HG03095 (cell line): ENCODE measurements at regions not wholly inside any gene's neighbourhood (a gene's known extent, or its start where the extent isn't known, plus 50 kb on each side); places are given as distances from the start of the nearest gene placed in this dataset.
"Not testable (repeated sequence)": the region's sequence is repeated elsewhere in the genome, so short reads cannot be mapped to it uniquely, and the experiment has no call there.

Experiments
- ATAC-seq: cut with Tn5 transposase; IDR thresholded peaks from one replicate; pipeline ENCODE4 v1.9.1; 2021; ENCODE audit warnings: moderate library complexity; ENCODE audit not compliant: unreplicated experiment

- no peak for ATAC-seq
Observed at GRCh38 chr13:59269476-59269875, 894.3 kb downstream of the DIAPH3 start.

GRCh38 chr13:59270327-59270726 is 893.4 kb downstream of the DIAPH3 start:
- ATAC-seq = no peak

- peak; percentile 59 for ATAC-seq
Observed at GRCh38 chr13:59274958-59275727, 888.6 kb downstream of the DIAPH3 start.

- ATAC-seq = no peak
Observed at GRCh38 chr13:59276436-59276835, 887.3 kb downstream of the DIAPH3 start.

- ATAC-seq = no peak
Observed at GRCh38 chr13:59277106-59277505, 886.6 kb downstream of the DIAPH3 start.

- ATAC-seq = no peak
Observed at GRCh38 chr13:59279028-59279427, 884.7 kb downstream of the DIAPH3 start.

GRCh38 chr13:59279576-59279975 is 884.2 kb downstream of the DIAPH3 start:
- no peak for ATAC-seq

- ATAC-seq = no peak
Observed at GRCh38 chr13:59280297-59280696, 883.4 kb downstream of the DIAPH3 start.

GRCh38 chr13:59281453-59281852 is 882.3 kb downstream of the DIAPH3 start:
- ATAC-seq = no peak

GRCh38 chr13:59292240-59292639 is 871.5 kb downstream of the DIAPH3 start:
- ATAC-seq = not testable (repeated sequence)

- no peak for ATAC-seq
Observed at GRCh38 chr13:59299584-59299983, 864.1 kb downstream of the DIAPH3 start.

- ATAC-seq = no peak
Observed at GRCh38 chr13:59300355-59301173, 863.2 kb downstream of the DIAPH3 start.

GRCh38 chr13:59301174-59301567 is 862.6 kb downstream of the DIAPH3 start:
- no peak for ATAC-seq

GRCh38 chr13:59303433-59303832 is 860.3 kb downstream of the DIAPH3 start:
- ATAC-seq = no peak

GRCh38 chr13:59304596-59304995 is 859.1 kb downstream of the DIAPH3 start:
- no peak for ATAC-seq

- ATAC-seq = no peak
Observed at GRCh38 chr13:59305896-59306295, 857.8 kb downstream of the DIAPH3 start.

- no peak for ATAC-seq
Observed at GRCh38 chr13:59312776-59313175, 851.0 kb downstream of the DIAPH3 start.

- ATAC-seq = peak; percentile 68
Observed at GRCh38 chr13:59318320-59318930, 845.3 kb downstream of the DIAPH3 start.

- ATAC-seq = no peak
Observed at GRCh38 chr13:59319276-59319675, 844.5 kb downstream of the DIAPH3 start.

- ATAC-seq = no peak
Observed at GRCh38 chr13:59320021-59320420, 843.7 kb downstream of the DIAPH3 start.

GRCh38 chr13:59324401-59324800 is 839.3 kb downstream of the DIAPH3 start:
- ATAC-seq = not testable (repeated sequence)

- no peak for ATAC-seq
Observed at GRCh38 chr13:59326717-59327116, 837.0 kb downstream of the DIAPH3 start.
